Mesothelial cell of epicardium (in vitro differentiated cells): ENCODE measurements at regions not wholly inside any gene's neighbourhood (a gene's known extent, or its start where the extent isn't known, plus 50 kb on each side); places are given as distances from the start of the nearest gene placed in this dataset.

Source experiments
- DNase-seq, 2 experiments: peaks; one replicate each; pipeline ENCODE4 v3.0.0; 2021; ENCODE audit warnings: low spot score in 2 of 2; ENCODE audit not compliant: unreplicated experiment in 2 of 2
- H3K27ac Mint-ChIP-seq: 2 replicates; pipeline ENCODE4 v1.8.0; 2021; ENCODE audit warnings: mixed read lengths
- H3K27me3 Mint-ChIP-seq: 2 replicates; pipeline ENCODE4 v1.8.0; 2021; ENCODE audit warnings: low read depth, mixed read lengths
- H3K36me3 Mint-ChIP-seq: 2 replicates; pipeline ENCODE4 v1.8.0; 2021; ENCODE audit warnings: mixed read lengths
- H3K4me1 Mint-ChIP-seq: 2 replicates; pipeline ENCODE4 v1.8.0; 2021; ENCODE audit warnings: mixed read lengths
- H3K4me3 Mint-ChIP-seq: 2 replicates; pipeline ENCODE4 v1.8.0; 2021; ENCODE audit warnings: mild to moderate bottlenecking, moderate library complexity, mixed read lengths
- H3K9me3 Mint-ChIP-seq: 2 replicates; pipeline ENCODE4 v1.8.0; 2021; ENCODE audit warnings: mixed read lengths
- CTCF ChIP-seq: fragments of 200-600 bp; sonication (generic); IDR thresholded peaks from one replicate; pipeline ENCODE4 v1.5.0; 2021; ENCODE audit warnings: antibody characterized with exemption; ENCODE audit not compliant: unreplicated experiment

DNA sequence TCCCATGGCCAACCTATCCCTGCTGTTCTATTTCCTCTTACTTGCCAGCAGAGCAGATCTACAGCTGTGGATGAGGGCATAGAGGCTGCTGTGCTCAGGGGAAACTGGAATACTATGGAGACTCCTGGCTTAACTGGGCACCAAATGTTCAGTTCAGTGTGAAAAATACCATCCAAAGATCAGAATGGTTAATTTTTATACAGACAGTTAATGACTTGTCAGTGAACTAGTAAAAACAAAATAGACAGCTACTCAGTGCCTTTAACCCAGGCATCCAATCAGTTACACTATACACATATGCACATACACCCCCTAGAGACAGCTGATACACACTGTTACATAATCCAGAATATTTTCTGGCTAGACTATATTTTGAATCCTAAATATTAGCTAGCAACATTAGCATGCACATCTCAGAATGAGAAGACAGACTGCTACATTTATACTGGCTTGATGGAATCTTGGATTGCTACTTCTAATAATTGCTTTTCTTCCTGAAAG, 59.1 kb upstream of the WIPF1 start:
- H3K4me1 Mint-ChIP-seq, result no peaks in the 10 kb centered on the region
- H3K36me3 Mint-ChIP-seq, result peaks cover 4% of the 10 kb centered on the region
- no peak overlapping the region for H3K4me3 Mint-ChIP-seq
- H3K27me3 Mint-ChIP-seq, result no peaks in the 10 kb centered on the region
- DNase-seq, result no peak
- no peak overlapping the region for H3K27ac Mint-ChIP-seq
- no peak for TF ChIP-seq CTCF
- peaks cover 12% of the 10 kb centered on the region for H3K9me3 Mint-ChIP-seq

- TF ChIP-seq CTCF, result no peak
- Mint-ChIP-seq H3K36me3 (peaks cover 4% of the 10 kb centered on the region), H3K27me3 (no peaks in the 10 kb centered on the region), H3K27ac (no peak overlapping the region), H3K4me1 (no peaks in the 10 kb centered on the region), H3K4me3 (no peak overlapping the region), H3K9me3 (peaks cover 12% of the 10 kb centered on the region)
- no peak for DNase-seq
These were observed 58.4 kb upstream of the WIPF1 start for GRCh38 chr2:174656035-174656434.

GRCh38 chr2:174654419-174654941, 56.9 kb upstream of the WIPF1 start:
- no peak overlapping the region for H3K27ac Mint-ChIP-seq
- peaks cover 9% of the 10 kb centered on the region for H3K36me3 Mint-ChIP-seq
- peaks cover 19% of the 10 kb centered on the region for H3K9me3 Mint-ChIP-seq
- no peak overlapping the region for H3K4me3 Mint-ChIP-seq
- H3K4me1 Mint-ChIP-seq, result no peaks in the 10 kb centered on the region
- no peak for TF ChIP-seq CTCF
- H3K27me3 Mint-ChIP-seq, result no peaks in the 10 kb centered on the region
- no peak for DNase-seq

DNA sequence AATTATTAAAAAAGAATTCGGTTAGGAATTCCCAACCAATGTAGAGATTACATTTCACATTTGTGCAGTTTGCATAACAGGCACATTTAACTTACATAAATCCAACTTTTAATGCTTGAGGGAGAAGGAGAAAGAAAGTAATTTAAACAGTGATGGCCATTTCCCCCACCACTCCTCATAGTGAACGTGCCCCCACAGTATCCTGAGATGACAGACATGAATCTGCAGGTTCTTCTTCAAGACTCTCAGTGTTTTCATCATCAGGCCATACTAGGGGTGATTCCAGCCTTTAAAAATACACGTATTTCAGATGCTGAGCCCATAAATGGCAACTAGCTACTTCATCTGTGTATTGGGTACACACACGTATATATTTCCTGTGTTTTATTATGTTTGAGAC, 51.3 kb upstream of the WIPF1 start:
- TF ChIP-seq CTCF, result no peak
- Mint-ChIP-seq H3K9me3 (peaks cover 32% of the 10 kb centered on the region), H3K36me3 (peaks cover 24% of the 10 kb centered on the region), H3K4me1 (no peaks in the 10 kb centered on the region), H3K27ac (no peak overlapping the region), H3K4me3 (no peak overlapping the region), H3K27me3 (no peaks in the 10 kb centered on the region)
- DNase-seq, result no peak
